Endothelial cell (in vitro differentiated cells): ENCODE measurements at regions not wholly inside any gene's neighbourhood (a gene's known extent, or its start where the extent isn't known, plus 50 kb on each side); places are given as distances from the start of the nearest gene placed in this dataset.

Experiments used
- DNase-seq: peaks from one replicate; pipeline ENCODE4 v3.0.0; 2021; ENCODE audit warnings: low spot score
- H3K27ac Mint-ChIP-seq: one replicate; pipeline ENCODE4 v1.8.0; 2021; ENCODE audit warnings: mixed read lengths, inconsistent platforms; ENCODE audit not compliant: unreplicated experiment
- H3K27me3 Mint-ChIP-seq: one replicate; pipeline ENCODE4 v1.8.0; 2021; ENCODE audit warnings: mild to moderate bottlenecking, moderate library complexity, mixed read lengths, inconsistent platforms; ENCODE audit not compliant: unreplicated experiment
- H3K36me3 Mint-ChIP-seq: one replicate; pipeline ENCODE4 v1.8.0; 2021; ENCODE audit warnings: mild to moderate bottlenecking, low read depth, mixed read lengths, inconsistent platforms; ENCODE audit not compliant: unreplicated experiment
- H3K4me1 Mint-ChIP-seq: one replicate; pipeline ENCODE4 v1.8.0; 2021; ENCODE audit warnings: mild to moderate bottlenecking, mixed read lengths, inconsistent platforms; ENCODE audit not compliant: unreplicated experiment
- H3K4me3 Mint-ChIP-seq: one replicate; pipeline ENCODE4 v1.8.0; 2021; ENCODE audit warnings: mild to moderate bottlenecking, mixed read lengths, inconsistent platforms; ENCODE audit not compliant: unreplicated experiment
- H3K9me3 Mint-ChIP-seq: one replicate; pipeline ENCODE4 v1.8.0; 2021; ENCODE audit warnings: mixed read lengths, inconsistent platforms; ENCODE audit not compliant: unreplicated experiment
- TF ChIP-seq, protein P1 (sequence below): fragments of 200-600 bp; sonication (generic); IDR thresholded peaks from one replicate; pipeline ENCODE4 v1.5.0; 2021; ENCODE audit warnings: antibody characterized with exemption; ENCODE audit not compliant: unreplicated experiment

DNA sequence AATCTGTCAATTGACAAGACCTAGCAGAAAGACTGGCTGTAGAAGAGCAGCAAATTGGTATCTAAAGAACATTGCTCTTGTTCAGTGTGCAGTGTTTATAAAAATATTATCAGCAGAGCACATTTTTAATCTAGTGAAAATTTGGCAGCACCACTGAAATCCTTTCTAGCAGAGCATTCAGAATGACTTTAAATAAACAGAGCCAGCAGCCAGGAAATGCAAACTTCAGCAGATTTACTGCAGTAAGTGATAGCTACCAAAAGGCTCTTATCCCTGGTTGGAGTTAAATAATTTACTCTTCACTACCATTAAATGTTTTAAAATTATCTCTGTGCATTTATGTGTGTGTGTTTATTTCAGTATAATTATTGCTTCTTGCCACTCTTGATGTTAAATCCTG, 590.9 kb upstream of the CITED2 start:
- TF ChIP-seq, protein P1, sequence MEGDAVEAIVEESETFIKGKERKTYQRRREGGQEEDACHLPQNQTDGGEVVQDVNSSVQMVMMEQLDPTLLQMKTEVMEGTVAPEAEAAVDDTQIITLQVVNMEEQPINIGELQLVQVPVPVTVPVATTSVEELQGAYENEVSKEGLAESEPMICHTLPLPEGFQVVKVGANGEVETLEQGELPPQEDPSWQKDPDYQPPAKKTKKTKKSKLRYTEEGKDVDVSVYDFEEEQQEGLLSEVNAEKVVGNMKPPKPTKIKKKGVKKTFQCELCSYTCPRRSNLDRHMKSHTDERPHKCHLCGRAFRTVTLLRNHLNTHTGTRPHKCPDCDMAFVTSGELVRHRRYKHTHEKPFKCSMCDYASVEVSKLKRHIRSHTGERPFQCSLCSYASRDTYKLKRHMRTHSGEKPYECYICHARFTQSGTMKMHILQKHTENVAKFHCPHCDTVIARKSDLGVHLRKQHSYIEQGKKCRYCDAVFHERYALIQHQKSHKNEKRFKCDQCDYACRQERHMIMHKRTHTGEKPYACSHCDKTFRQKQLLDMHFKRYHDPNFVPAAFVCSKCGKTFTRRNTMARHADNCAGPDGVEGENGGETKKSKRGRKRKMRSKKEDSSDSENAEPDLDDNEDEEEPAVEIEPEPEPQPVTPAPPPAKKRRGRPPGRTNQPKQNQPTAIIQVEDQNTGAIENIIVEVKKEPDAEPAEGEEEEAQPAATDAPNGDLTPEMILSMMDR, result no peak
- peaks cover 2% of the 10 kb centered on the region for H3K4me1 Mint-ChIP-seq
- H3K27me3 Mint-ChIP-seq, result peaks cover 2% of the 10 kb centered on the region
- DNase-seq, result no peak
- no peaks in the 10 kb centered on the region for H3K36me3 Mint-ChIP-seq
- no peaks in the 10 kb centered on the region for H3K9me3 Mint-ChIP-seq
- H3K27ac Mint-ChIP-seq, result no peak overlapping the region
- no peak overlapping the region for H3K4me3 Mint-ChIP-seq

DNA sequence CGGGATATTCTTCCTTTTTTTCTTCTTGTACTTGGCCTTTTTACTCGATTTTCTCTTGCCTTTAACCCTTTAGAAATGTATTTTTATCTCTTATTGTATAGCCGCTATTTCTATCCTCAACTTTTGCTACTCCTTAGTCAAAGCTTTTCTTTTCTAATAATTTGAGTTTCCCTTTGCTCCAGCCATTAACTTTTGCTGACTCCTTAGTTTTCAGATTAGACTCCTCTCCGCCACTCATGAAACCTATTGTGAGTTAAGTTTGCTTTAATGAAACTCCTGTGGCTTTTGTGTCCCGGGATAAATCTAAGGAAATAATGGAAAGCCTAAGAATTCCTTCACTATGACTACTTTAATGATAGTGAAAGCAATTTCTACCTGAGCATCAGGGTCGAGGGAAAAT, 590.3 kb upstream of the CITED2 start:
- no peaks in the 10 kb centered on the region for H3K9me3 Mint-ChIP-seq
- DNase-seq, result no peak
- H3K36me3 Mint-ChIP-seq, result no peaks in the 10 kb centered on the region
- H3K27me3 Mint-ChIP-seq, result peaks cover 2% of the 10 kb centered on the region
- TF ChIP-seq, protein P1, result no peak
- no peak overlapping the region for H3K4me3 Mint-ChIP-seq
- H3K4me1 Mint-ChIP-seq, result peaks cover 2% of the 10 kb centered on the region
- no peak overlapping the region for H3K27ac Mint-ChIP-seq

DNA sequence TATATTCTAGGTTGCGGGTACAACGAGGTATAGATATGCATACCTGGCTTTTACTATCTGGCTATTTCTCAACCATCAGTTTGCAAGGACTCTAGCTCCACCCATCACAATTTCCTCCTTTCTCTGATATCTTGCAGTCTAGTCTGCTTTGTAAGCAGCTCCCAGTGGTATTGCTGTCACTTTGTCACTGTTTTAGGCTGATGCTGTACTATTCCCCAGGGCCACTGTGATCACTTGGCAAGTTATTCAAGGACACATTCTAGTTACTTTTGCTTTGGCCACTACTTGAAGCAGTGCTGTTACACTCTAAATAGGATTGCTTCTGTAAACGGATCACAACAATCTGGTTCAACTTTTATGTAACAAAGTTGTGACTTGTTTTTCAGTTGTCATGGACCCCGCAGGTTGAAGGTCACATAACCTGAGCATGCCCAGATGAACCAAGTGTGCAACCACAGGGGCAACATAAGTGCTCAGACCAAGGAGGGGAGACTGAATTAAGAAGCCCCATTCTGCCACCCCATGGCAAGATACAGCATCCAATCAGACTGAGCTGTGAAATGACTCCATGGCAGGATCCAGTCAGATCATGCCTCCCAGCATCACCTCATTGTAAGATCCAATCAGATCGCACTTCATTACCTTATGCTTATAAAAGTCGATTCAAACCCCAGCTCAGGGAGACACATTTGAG, 588.4 kb upstream of the CITED2 start:
- Mint-ChIP-seq H3K27ac (no peak overlapping the region), H3K4me1 (peaks cover 2% of the 10 kb centered on the region), H3K4me3 (no peak overlapping the region), H3K9me3 (no peaks in the 10 kb centered on the region), H3K27me3 (peaks cover 2% of the 10 kb centered on the region), H3K36me3 (no peaks in the 10 kb centered on the region)
- TF ChIP-seq, protein P1, result no peak
- no peak for DNase-seq

DNA sequence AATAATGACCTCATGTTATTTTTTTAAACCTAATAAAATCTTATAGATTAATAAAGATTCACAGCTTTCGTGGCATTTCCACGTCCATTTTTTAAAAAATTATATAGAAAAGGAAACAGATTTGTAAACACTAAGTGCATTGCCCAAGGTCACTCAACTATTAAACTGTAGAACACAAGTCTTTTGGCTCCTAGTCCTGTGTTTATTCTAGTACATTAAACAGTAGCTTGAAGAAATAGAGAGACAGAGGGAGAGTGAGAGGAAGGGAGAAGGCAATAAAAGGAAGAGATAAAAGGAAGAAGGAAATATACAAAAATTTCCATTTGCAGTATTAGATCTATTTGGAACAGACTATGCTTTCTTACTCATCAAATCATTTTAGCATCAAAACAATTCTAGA, 586.7 kb upstream of the CITED2 start:
- H3K27me3 Mint-ChIP-seq, result peaks cover 2% of the 10 kb centered on the region
- no peak overlapping the region for H3K4me3 Mint-ChIP-seq
- no peaks in the 10 kb centered on the region for H3K36me3 Mint-ChIP-seq
- H3K27ac Mint-ChIP-seq, result no peak overlapping the region
- no peaks in the 10 kb centered on the region for H3K9me3 Mint-ChIP-seq
- TF ChIP-seq, protein P1, result no peak
- no peak for DNase-seq
- H3K4me1 Mint-ChIP-seq, result peaks cover 2% of the 10 kb centered on the region

DNA sequence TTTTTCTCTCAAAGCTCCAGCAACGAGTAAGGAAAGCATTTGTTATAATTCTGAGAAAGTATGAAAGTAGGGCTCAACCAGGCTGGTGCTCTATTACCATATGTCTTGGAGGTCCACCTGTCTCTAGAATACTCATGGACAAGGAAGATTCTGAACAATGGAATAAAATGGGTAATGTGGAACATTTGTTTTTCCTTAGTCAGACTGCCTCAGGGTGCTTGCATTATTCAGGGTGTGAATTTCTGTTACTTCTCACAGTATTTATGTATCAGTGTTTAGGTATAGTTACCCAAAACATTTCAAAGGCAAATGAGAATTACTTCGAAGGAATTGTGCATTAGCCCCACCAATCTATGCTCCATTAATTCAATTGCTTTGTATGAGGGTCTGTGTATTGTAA, 586.2 kb upstream of the CITED2 start:
- Mint-ChIP-seq H3K4me3 (no peak overlapping the region), H3K4me1 (peaks cover 1% of the 10 kb centered on the region), H3K27me3 (peaks cover 2% of the 10 kb centered on the region), H3K9me3 (no peaks in the 10 kb centered on the region), H3K36me3 (no peaks in the 10 kb centered on the region), H3K27ac (no peak overlapping the region)
- TF ChIP-seq, protein P1, result no peak
- DNase-seq, result no peak
